Hematopoietic multipotent progenitor cell treated with erythropoietin and hydrocortisone succinate and interleukin-3 and kit ligand, for 8 days (in vitro differentiated cells): ENCODE measurements at regions not wholly inside any gene's neighbourhood (a gene's known extent, or its start where the extent isn't known, plus 50 kb on each side); places are given as distances from the start of the nearest gene placed in this dataset.

Source experiments
- DNase-seq: peaks from one replicate; pipeline ENCODE4 v3.0.0-alpha.2; 2015

DNA sequence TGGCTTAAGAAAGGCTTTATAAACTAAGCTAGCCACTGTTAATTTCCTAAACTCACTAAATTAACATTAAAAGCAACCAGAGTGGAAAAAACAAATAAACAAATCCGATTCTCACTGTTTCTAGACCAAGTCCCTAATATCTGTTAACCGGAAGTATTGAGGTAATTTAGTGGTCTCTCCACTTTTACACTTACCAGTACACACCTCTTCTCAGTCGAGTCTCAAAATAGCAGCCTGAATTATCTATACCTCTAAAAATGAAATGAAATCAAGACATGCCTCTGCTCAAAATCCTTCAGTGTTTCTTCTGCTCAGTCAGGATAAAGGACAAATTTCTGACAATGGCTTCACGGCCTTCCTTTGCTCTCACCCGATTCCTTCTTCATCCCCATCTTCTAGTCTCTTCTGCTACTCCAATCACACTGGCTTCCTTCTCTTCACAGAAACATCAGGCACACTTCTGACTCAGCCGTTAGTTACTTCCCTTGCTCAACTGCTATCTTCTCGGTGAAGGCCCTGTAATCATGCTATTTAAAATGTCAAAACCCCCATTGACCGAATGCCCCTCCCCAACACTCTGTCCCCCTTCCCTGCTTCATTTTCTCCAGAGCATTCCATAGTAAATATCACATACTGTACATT is 161.3 kb downstream of the KITLG start:
- DNase-seq: no peak

DNA sequence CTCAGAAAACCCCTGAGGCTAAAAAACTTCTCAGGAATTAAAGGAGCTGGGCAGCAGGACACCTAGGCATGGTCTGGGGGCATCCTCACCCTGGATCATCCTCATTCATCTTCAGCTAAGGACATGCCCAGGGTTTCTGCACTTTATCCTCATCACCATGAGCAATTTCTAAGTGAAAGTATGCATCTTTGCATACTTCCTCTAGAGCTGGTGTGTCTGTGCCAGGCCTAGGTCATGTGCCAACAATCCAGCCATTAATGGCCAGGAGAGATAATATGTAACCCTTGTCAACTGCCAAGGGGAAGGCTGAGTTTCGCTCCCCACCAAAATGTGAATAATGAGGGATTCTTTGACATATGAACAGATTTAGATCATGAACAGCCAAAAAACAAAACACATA is 160.5 kb downstream of the KITLG start:
- no peak for DNase-seq

DNA sequence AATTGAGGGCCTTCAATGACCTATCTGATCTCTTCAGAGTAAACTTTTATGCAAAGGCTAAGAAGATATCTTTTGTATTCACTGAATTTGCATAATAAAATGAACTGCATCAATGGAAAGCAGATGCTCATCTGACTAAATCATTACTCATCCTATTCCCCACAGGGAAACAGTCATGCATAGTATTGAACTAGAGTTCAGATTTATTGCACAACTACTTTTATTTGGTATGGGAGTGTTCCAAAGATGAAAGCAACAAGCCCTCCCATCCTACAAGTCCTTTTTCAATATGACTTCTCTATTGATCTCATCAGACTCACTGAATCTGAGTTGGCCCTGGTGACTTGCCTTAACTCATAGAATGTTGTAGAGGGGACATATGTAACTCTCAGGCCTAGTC is 159.8 kb downstream of the KITLG start:
- DNase-seq: no peak

DNA sequence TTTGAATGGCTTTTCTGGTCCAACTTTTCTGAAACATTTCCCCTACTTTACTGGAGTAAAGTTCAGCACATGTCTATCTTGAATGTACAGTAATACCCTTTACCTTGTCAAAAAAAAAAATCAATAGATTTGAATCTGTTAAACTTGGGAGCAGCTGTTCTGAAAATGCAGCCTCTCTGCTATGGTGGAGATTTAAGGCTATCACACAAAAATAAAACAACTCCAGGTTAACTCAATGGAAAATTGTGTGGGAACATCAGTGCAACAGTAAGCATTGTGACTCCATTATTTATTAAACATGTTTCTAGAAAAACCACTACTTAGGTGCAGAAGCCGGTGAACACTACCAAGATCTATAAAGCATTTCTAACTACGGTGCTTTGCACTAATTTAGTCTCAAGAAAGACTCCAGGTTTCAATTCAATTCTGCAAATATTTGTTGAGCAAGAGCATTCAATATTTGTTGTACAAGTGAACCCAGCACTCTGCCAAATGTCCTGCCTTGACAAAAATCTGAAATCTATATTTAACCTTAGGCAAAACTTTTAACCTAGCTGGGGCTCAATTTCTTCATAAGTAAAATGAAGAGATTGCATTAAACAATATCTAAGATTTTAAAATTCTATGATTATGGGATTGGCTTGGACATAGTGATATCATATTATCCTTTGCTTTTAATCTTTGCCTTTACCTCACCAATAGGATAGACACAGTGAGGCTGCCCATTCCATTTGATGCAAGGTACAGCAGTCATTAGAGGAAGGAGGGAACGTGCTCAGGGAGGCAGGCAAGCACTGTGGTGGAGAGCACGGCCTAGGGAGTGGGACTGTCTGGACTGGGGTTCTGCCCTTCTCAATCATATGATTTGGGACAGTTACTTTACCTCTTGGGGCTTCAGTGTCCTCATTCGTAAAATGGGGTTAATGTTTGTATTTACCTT is 155.2 kb downstream of the KITLG start:
- DNase-seq: no peak

DNA sequence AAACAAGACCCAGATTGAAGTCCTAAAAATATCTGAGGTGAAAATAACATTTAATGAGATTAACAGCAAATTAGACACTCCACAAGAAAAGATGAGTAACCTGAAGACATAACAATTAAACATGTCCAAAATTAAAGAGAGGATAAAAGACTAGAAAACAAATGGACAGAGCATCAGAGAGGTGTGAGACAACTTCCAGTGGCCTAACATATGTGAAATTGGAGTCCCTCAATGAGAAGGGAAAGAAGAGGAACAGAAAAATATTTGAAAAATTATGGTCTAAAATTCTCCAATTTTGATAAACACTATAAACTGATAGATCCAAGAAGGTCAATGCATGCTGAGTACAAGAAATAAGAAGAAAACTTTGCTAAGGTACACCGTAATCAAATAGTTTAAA is 151.9 kb downstream of the KITLG start:
- no peak for DNase-seq

DNA sequence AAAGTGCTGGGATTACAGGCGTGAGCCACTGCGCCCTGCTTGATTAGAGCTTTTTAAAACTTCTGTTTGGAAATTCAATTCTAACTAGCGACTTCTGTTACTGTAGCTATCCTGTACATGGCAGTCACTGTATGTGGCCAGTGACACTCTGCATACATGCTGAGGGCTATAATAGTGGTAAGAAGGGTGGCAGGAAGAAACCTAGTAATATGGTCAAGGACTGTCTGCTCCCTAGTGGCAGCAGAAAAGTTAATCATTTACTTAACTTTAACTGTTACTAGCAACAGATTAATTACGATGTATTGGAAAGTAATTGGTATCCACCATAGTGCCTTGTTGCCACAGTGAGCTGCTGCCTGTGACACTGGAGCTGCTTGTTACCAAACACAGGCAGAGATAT is 149.0 kb downstream of the KITLG start:
- DNase-seq: no peak

DNA sequence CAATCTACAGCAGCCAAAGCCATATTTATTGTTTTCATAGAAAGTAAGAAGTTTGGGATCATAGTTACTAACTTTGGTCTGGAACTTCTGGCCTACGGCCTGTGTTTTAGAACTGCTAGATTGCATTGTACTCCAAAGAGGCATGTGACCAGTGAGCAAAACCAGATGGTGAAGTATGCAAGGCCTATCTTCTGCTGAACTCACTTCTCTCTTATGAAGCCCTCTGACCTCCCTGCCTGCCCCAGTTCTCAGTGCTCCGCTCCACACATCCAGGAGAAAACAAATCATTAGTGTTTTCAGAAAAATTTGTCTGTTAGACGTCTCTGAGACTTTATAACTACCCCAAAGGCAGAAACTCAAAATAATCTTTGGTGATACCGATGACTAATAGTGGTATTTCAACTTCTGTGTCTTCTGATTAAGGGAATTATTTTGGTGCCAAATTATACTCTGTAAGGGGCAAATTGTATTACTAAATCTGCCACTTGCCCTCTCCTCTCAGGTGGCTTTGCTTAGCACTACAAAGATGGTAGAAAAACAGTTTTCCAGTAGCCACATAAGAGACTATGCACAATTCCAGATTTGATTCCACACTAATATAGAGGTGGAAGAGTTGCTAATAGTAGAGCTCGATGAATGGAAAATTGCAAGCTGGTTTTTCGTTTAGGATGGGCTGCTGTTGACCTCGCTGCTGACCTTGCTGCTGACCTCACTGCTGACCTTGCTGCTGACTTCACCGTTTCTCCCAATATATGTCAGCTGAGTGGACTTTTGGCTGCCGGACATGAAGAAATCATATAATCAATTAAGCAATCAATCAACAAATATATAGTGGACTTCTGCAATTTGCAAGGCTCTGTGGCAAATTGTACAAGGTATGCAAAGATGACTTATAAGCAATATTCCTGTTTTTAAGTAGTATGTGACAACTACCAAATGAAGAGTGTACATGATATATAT is 147.5 kb downstream of the KITLG start:
- DNase-seq: no peak

DNA sequence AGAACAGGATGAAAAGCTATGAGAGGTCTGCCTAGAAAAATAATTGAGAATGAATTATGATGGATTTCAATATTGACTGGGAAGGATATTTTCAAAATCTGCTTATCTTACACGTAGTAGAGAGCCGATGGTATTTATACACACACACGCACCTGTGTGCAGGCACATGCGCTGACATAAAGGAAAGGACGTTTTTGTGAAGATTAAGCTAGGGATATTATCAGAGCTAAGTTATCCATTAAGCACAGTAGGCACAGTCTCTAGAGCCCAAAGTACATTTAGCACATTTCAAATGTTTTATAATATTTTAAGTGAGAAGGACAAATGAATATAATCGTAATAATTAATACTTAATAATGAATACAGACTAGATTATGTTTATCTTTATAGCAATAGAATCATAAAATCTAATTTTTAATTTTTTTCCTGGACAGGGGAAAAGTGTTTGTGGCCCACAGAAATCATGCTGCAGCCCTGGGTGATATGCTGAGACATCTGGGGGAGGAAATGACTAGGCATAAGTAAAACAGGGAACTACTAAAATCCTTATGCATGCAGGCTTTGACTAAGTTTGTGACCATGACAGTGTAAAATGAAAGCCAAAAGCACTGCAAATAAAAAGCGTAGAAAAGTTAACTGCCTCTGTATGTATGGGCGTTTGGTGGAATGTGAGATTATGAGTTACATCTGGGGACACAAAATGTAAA is 146.1 kb downstream of the KITLG start:
- DNase-seq: peak; percentile 58

DNA sequence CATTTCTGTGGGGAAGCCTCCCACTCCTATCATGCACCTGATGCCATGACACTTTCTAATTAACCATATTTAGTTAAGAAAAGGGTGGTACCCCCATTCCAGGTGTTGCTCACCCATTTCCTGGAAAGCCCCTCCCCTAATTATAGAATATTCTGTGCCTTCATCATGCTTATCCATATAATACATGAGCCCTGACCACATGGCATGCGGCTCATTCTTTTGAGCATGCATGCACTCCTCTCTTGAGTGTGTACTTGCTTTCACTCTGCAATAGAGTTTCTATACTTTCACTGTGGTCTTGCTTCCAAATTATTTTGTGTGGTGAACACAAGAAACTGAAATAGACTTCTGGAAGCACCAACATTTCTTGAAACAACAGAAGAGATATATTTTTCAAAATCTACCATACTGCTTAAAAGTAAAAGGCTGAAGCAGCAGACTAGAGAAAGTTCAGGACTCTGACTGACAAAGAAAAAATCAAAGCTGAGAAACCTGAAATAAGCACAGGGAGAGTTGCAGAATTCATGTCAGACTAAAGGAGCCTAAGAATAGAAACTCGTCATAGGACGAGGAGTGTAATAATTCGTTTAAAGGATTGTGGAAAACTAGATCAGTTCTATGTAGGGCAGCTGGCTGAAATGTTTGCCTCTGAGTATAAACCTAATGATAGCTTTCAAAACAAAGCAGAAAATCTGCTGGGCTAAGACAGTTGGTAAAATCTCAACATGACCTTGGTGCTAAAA is 144.8 kb downstream of the KITLG start:
- DNase-seq: no peak

DNA sequence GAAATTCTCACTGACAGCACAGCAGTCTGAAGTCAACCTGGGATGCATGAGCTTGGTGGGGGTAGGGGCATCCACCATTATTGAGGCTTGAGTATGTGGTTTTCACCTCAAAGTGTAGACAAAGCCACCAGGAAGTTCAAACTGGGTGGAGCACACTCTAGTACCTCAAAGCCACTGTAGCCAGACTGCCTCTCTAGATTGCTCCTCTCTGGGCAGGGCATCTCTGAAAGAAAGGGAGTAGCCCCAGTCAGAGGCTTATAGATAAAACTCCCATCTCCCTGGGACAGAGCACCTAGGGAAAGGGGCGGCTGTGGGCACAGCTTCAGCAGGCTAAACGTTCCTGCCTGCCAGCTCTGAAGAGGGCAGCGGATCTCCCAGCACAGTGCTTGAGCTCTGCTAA is 143.0 kb downstream of the KITLG start:
- peak; percentile 58 for DNase-seq
